HL-60 (cell line): ENCODE measurements at regions not wholly inside any gene's neighbourhood (a gene's known extent, or its start where the extent isn't known, plus 50 kb on each side); places are given as distances from the start of the nearest gene placed in this dataset.
"Not testable (repeated sequence)": the region's sequence is repeated elsewhere in the genome, so short reads cannot be mapped to it uniquely, and the experiment has no call there.

Experiments
- CTCF ChIP-seq: IDR thresholded peaks from one replicate; pipeline ENCODE4 v1.5.1; 2011; ENCODE audit warnings: low read length, control low read depth, inconsistent platforms; ENCODE audit not compliant: insufficient read depth
- GABPA ChIP-seq: IDR thresholded peaks from 2 replicates; pipeline ENCODE4 v1.6.1; 2012; ENCODE audit warnings: low read depth
- POLR2AphosphoS5 ChIP-seq: IDR thresholded peaks from 2 replicates; pipeline ENCODE4 v1.6.1; 2012; ENCODE audit warnings: low read depth
- REST ChIP-seq: IDR thresholded peaks from 2 replicates; pipeline ENCODE4 v1.6.1; 2012; ENCODE audit warnings: low read depth; ENCODE audit not compliant: insufficient replicate concordance

GRCh38 chr16:32922578-32922977 lies 246.6 kb upstream of the TP53TG3 start:
- not testable (repeated sequence) for TF ChIP-seq CTCF, POLR2AphosphoS5, GABPA, REST
